ENCODE measurements at regions not wholly inside any gene's neighbourhood (a gene's known extent, or its start where the extent isn't known, plus 50 kb on each side); places are given as distances from the start of the nearest gene placed in this dataset.

DNA sequence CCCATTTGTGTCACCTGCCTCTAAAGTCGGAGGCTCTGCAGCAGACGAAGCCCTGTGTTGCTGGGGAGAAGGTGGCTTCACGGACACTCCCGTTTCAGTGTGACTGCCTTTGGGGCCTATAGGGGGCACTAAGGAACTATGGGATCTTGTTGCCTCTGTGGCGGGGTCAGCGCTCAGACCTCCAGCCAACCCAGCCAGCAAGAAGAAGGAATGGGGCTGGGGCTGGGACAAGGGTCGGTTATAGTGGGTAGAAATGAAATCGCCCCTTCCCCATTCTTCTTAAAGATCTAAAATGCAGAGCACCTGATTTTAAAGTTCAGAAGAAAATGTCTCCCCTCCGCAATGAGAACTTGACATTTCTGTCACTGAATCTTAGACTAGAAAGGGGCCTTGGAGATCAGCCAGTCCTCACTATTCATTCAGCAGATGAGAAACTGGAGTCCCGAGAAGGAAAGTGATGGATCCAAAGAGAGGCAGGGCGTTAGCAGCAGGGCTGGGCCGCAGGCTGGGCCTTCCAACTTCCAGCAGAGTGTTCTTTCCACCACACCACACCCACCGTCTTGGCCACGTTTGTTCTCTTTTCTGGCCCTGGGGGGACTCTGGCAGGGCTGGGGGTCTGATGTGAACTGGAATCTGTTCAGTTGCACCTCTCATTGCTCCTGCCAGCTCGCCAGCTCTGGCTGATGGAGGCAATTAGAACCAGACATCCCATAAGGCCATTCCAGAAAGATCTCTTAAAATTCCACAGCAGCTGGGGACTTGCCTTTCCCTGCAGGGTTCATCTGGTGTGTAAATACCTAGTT, 195.4 kb downstream of the OPA1 start:
- TF ChIP-seq POLR2AphosphoS5 (IDR thresholded peaks at IDR 0.05; ENCODE audit: low read depth, low read length) = no peak
- no peak for TF ChIP-seq POLR2A (IDR thresholded peaks at IDR 0.05; ENCODE audit: low read depth, low read length)
- no peak for TF ChIP-seq PAX5 (IDR thresholded peaks at IDR 0.05; ENCODE audit: insufficient read depth, low read length, severe bottlenecking)
- TF ChIP-seq TAF1 (IDR thresholded peaks at IDR 0.05; ENCODE audit: low read depth, low read length) = no peak
- TF ChIP-seq SPI1 (IDR thresholded peaks at IDR 0.05; ENCODE audit: low read depth, low read length) = no peak
- no peak for TF ChIP-seq POU2F2 (IDR thresholded peaks at IDR 0.05; ENCODE audit: low read depth, low read length)
- peak; percentile 78 for DNase-seq (ENCODE audit: insufficient read length, low spot score)
- peak; percentile 89 for FAIRE-seq

DNA sequence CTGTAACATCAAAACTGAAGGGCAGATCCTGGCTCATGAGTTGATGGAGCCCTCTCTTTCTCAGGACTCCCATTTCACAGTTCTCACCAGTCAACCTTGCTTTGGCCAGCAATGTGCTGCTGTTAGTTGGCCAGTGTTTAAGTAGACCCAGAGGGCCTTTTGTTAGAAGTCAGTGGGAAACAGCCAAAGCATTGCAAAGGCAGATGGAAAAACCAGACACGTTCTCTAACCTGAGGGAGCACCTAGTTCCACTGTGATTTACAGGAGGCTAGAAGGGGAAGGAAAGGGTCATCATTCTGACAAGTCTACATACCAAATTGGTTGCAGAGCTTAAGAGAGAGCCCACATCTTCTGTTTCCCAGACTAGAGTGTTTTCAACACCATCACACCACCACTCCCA, 196.4 kb downstream of the OPA1 start:
- no peak for FAIRE-seq
- TF ChIP-seq TAF1 (IDR thresholded peaks at IDR 0.05; ENCODE audit: low read depth, low read length) (no peak), PAX5 (IDR thresholded peaks at IDR 0.05; ENCODE audit: insufficient read depth, low read length, severe bottlenecking) (no peak), POU2F2 (IDR thresholded peaks at IDR 0.05; ENCODE audit: low read depth, low read length) (no peak), SPI1 (IDR thresholded peaks at IDR 0.05; ENCODE audit: low read depth, low read length) (no peak), POLR2A (IDR thresholded peaks at IDR 0.05; ENCODE audit: low read depth, low read length) (no peak), POLR2AphosphoS5 (IDR thresholded peaks at IDR 0.05; ENCODE audit: low read depth, low read length) (no peak)
- no peak for DNase-seq (ENCODE audit: insufficient read length, low spot score)

DNA sequence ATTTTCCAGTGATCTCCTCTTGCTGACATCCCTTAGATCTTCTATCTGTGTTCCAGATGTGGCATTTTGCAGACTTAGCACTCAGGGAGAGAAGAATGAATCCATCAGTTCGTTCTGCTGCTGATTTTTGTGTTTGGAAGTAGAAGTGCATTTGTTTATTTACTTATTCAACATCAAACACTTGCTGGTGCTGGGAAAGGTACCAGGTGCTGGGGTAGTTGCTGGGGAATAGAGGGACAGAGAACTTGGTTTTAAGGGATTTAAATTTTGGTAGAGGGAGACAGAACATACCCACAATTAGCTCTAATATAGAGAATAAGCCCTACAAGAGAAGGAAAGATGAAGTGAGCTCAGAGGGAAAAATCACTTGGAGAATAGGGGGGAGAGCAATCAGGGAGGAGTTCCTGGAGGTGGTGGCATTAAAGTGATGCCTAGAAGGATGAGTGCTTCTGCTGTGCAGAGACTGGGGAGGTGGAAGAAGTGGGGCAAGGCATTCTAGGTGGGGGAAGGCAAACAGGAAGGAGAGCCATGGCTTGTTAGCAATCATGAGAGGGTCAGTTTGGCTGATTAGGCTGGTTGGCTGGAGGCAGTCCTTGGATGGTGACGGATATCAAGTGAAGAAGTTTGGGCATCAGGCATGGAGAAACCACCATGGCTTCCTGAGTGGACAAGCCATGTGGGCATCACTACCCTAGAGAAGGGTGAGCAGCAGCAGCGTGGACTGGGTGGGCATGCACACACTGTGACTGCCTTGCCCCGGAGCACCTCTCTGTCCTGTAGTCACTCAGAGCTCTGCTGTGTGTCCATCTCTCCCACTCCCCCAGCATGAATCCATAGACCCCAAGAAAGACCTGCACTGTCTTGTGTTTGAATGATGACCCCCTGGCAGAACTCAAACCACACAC, 197.3 kb downstream of the OPA1 start:
- DNase-seq (ENCODE audit: insufficient read length, low spot score) = no peak
- FAIRE-seq = no peak
- TF ChIP-seq TAF1 (IDR thresholded peaks at IDR 0.05; ENCODE audit: low read depth, low read length) (no peak), PAX5 (IDR thresholded peaks at IDR 0.05; ENCODE audit: insufficient read depth, low read length, severe bottlenecking) (no peak)

DNA sequence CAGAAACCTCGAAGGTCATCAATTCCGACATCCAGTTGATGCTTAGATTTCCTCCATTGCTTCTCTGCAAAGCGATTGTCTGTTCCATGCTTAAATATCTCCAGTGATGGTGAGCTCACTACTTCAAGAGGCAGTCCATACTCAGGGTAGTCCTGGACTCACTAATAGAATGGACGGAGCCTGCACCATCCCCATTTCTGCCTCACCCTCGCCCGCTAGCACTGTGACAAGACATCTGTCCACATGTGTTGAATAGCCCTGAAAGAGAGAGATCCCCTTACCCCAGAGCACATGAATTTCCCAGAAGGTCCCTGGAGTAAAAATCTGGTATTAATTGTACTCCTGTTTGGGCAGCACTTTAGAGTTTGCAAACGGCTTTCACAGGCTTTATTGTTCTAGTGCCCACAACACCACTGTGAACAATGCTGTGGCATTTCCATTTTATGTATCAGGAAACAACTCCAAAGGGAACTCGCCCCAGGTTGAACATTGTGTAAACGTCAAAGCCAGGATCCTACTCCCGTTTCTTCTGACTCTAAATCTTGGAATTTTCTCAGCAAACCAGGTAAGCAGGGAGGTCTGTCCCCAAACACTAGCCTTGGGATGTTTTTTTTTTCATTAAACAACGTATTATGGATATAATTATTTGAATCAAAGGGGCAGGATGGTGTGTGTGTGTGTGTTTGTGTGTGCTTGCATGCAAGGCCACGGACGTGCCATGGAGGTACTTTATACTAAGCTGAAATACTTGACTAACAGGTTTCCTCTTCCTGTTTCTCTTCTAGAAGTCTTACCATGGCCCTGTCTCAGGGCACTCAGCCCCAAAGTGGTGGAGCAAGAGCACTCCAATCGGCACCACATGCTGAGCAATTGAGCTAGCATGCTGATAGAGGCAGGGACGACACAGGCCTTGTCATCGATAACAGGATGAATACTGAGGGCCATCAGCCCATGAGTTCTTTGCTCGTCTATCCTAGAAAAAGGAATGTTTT, 198.3 kb downstream of the OPA1 start:
- DNase-seq (ENCODE audit: insufficient read length, low spot score) (no peak), FAIRE-seq (no peak)
- TF ChIP-seq TAF1 (IDR thresholded peaks at IDR 0.05; ENCODE audit: low read depth, low read length) (no peak), PAX5 (IDR thresholded peaks at IDR 0.05; ENCODE audit: insufficient read depth, low read length, severe bottlenecking) (no peak), POLR2AphosphoS5 (IDR thresholded peaks at IDR 0.05; ENCODE audit: low read depth, low read length) (no peak), POLR2A (IDR thresholded peaks at IDR 0.05; ENCODE audit: low read depth, low read length) (no peak), POU2F2 (IDR thresholded peaks at IDR 0.05; ENCODE audit: low read depth, low read length) (no peak), SPI1 (IDR thresholded peaks at IDR 0.05; ENCODE audit: low read depth, low read length) (no peak)

DNA sequence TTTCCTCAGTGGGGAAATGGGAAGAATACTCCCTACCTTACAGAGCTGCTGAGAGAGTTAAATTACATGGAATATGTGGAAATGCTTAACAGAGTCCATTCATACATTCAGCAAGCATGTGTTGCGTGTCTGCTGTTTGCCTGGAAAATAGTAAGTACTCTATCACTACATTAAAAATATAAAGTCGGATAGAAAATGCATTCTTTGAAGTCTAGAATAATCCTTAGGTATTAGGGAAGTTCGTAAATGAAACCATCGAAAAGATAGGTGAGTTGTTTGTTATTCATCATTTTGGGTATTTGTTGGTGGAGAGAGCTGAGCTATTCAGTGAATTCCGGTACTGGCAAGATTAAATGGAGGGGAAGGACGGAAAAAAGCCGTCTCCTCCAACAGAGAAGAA, 200.1 kb downstream of the OPA1 start:
- TF ChIP-seq SPI1 (IDR thresholded peaks at IDR 0.05; ENCODE audit: low read depth, low read length) = no peak
- TF ChIP-seq POLR2A (IDR thresholded peaks at IDR 0.05; ENCODE audit: low read depth, low read length) = no peak
- TF ChIP-seq PAX5 (IDR thresholded peaks at IDR 0.05; ENCODE audit: insufficient read depth, low read length, severe bottlenecking) = no peak
- no peak for TF ChIP-seq TAF1 (IDR thresholded peaks at IDR 0.05; ENCODE audit: low read depth, low read length)
- no peak for TF ChIP-seq POU2F2 (IDR thresholded peaks at IDR 0.05; ENCODE audit: low read depth, low read length)
- TF ChIP-seq POLR2AphosphoS5 (IDR thresholded peaks at IDR 0.05; ENCODE audit: low read depth, low read length) = no peak
- no peak for FAIRE-seq

DNA sequence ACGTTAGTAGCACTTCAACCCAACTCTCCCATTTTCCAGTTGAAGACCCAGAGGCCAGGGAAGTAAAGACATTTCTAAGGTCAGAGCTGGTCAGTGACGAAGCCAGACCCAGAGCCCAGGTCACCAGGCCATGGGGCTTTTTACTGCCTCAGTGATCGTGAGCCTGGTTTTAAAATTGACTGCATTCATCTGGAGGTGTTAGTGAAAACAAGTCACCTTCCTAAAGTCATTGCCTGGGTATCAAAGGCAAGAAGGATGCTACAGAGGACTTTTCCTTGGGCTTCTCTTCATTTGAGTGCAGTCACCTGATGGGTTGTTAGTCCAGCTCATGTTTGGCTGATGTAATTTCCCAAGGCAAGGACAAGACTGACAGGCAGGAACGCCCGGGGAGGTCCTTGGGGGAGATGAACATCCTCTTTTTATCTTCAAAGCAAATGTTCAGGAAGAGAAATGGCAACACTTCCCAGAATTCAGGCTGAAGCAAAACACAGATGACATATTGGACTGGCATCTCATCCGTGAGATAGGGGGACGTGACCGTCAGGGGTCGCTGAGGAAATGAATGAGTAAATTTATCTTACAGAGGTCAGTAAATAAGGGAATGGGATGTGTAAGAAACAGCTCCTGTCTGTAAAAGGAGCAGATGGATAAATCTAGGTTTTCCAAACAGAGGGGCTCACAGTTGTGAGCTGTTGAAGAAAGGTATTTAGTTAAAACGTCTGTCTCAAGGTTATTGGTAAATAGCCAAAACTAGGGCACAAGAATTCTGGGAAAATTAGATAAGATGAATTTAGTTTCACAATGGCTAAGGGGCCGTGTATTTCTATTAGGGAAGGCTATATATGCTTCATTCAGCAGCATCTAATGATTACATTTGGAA, 201.2 kb downstream of the OPA1 start:
- DNase-seq (ENCODE audit: insufficient read length, low spot score) (no peak), FAIRE-seq (no peak)
- TF ChIP-seq SPI1 (IDR thresholded peaks at IDR 0.05; ENCODE audit: low read depth, low read length) (no peak), POLR2A (IDR thresholded peaks at IDR 0.05; ENCODE audit: low read depth, low read length) (no peak), POLR2AphosphoS5 (IDR thresholded peaks at IDR 0.05; ENCODE audit: low read depth, low read length) (no peak), POU2F2 (IDR thresholded peaks at IDR 0.05; ENCODE audit: low read depth, low read length) (no peak), PAX5 (IDR thresholded peaks at IDR 0.05; ENCODE audit: insufficient read depth, low read length, severe bottlenecking) (no peak), TAF1 (IDR thresholded peaks at IDR 0.05; ENCODE audit: low read depth, low read length) (no peak)

More for the DNA sequence above, 200.1 kb downstream of the OPA1 start:
- DNase-seq (ENCODE audit: insufficient read length, low spot score) = no peak

DNA sequence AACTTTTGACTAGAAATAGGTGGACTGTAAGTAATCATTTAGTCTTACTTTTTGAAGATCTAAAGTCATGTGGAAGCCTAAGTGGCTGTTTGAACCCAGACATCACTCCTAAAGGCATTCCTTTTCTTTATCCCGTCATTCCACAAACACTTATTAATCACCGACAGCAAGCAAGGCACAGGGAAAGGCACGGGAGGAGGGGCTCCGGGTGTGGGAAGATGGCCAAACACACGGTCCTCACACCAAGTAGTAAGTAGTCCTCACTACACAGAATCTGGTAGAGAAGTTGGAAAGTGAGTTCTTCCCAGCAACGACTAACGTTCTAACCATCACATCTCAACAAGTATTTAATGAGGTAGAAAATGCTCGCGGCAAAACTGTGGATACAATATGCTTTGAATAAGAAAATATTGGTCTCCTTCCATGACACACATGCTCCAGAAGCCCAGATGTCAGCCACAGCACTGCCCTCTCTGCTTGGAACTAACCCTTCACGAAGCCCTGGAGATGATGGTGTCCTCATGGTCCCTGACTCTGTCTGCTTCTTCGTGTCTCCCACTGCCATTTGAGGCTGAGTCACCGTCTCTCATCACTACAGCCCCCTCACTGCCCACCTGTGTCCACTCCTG, 202.2 kb downstream of the OPA1 start:
- DNase-seq (ENCODE audit: insufficient read length, low spot score) = no peak
- no peak for TF ChIP-seq POLR2AphosphoS5 (IDR thresholded peaks at IDR 0.05; ENCODE audit: low read depth, low read length)
- no peak for TF ChIP-seq TAF1 (IDR thresholded peaks at IDR 0.05; ENCODE audit: low read depth, low read length)
- TF ChIP-seq POU2F2 (IDR thresholded peaks at IDR 0.05; ENCODE audit: low read depth, low read length) = no peak
- TF ChIP-seq SPI1 (IDR thresholded peaks at IDR 0.05; ENCODE audit: low read depth, low read length) = no peak
- no peak for TF ChIP-seq PAX5 (IDR thresholded peaks at IDR 0.05; ENCODE audit: insufficient read depth, low read length, severe bottlenecking)
- no peak for FAIRE-seq
